ENCODE measurements at regions not wholly inside any gene's neighbourhood (a gene's known extent, or its start where the extent isn't known, plus 50 kb on each side); places are given as distances from the start of the nearest gene placed in this dataset.

DNA sequence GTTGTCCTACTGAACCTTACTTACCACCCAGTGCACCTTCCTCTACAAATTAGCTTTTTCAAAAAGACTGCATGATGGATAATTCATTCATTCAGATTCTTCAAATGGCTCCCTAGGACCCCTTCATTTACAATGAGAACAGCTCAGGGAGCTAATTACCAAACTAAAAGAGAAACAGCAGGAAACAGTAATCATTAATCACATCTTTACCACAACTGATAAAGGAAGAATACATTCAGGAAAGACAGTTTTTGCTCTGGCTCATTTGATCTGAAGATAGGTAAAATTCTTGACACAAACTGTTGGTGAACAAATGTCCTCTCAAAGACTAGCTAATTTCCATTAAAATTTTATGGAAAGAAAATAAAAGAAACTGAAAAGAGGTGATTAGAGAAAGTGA lies 1652.7 kb upstream of the LRRTM3 start:
- TF ChIP-seq, protein P1, sequence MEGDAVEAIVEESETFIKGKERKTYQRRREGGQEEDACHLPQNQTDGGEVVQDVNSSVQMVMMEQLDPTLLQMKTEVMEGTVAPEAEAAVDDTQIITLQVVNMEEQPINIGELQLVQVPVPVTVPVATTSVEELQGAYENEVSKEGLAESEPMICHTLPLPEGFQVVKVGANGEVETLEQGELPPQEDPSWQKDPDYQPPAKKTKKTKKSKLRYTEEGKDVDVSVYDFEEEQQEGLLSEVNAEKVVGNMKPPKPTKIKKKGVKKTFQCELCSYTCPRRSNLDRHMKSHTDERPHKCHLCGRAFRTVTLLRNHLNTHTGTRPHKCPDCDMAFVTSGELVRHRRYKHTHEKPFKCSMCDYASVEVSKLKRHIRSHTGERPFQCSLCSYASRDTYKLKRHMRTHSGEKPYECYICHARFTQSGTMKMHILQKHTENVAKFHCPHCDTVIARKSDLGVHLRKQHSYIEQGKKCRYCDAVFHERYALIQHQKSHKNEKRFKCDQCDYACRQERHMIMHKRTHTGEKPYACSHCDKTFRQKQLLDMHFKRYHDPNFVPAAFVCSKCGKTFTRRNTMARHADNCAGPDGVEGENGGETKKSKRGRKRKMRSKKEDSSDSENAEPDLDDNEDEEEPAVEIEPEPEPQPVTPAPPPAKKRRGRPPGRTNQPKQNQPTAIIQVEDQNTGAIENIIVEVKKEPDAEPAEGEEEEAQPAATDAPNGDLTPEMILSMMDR (IDR thresholded peaks at IDR 0.05), result no peak
- TF ChIP-seq POLR2AphosphoS5 (IDR thresholded peaks at IDR 0.05) (no peak), POLR2A (IDR thresholded peaks at IDR 0.05) (no peak)
